Fibroblast of villous mesenchyme (primary cell): ENCODE measurements at regions not wholly inside any gene's neighbourhood (a gene's known extent, or its start where the extent isn't known, plus 50 kb on each side); places are given as distances from the start of the nearest gene placed in this dataset.

Experiments used
- DNase-seq: peaks from one replicate; pipeline ENCODE4 v3.0.0-alpha.2; 2010; ENCODE audit warnings: low read depth
- H3K4me3 ChIP-seq: 2 replicates; pipeline ENCODE4 v1.5.1; 2011; ENCODE audit warnings: low read depth, mild to moderate bottlenecking, low read length
- CTCF ChIP-seq: IDR thresholded peaks from 2 replicates; pipeline ENCODE4 v1.5.1; 2012; ENCODE audit warnings: low read depth, mild to moderate bottlenecking, low read length; ENCODE audit not compliant: insufficient read depth

GRCh38 chr2:34115076-34115475, 516.0 kb upstream of the FAM98A start:
- H3K4me3 ChIP-seq: no peak overlapping the region
- DNase-seq: no peak
- no peak for TF ChIP-seq CTCF

- no peak for TF ChIP-seq CTCF
- DNase-seq: no peak
- H3K4me3 ChIP-seq: no peak overlapping the region
Measured at GRCh38 chr2:34112161-34112560, 513.1 kb upstream of the FAM98A start.

GRCh38 chr2:34110392-34110791, 511.3 kb upstream of the FAM98A start:
- no peak overlapping the region for H3K4me3 ChIP-seq
- no peak for DNase-seq
- TF ChIP-seq CTCF: no peak

DNA sequence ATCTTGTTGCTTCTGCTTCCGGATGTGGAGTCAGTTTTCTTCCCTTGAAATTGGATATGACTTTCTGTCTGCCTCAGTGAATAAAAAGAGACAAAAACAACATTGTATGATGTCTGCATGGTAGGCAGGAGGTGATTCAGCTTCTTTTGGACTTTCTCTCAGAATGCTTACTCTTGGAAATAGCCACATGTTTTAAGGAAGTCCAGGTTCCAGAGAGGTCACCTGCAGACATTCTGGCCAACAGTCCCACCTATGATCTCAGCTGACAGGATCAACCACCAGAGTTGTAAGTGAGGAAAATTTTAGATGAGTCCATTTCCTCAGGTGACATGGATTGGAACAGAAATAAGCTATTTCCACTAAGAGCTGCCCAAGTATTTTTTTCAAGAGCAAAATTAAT, 508.7 kb upstream of the FAM98A start:
- H3K4me3 ChIP-seq: no peak overlapping the region
- DNase-seq: no peak
- TF ChIP-seq CTCF: no peak

- no peak for TF ChIP-seq CTCF
- no peak overlapping the region for H3K4me3 ChIP-seq
Measured at GRCh38 chr2:34105006-34105767, 506.1 kb upstream of the FAM98A start.

DNA sequence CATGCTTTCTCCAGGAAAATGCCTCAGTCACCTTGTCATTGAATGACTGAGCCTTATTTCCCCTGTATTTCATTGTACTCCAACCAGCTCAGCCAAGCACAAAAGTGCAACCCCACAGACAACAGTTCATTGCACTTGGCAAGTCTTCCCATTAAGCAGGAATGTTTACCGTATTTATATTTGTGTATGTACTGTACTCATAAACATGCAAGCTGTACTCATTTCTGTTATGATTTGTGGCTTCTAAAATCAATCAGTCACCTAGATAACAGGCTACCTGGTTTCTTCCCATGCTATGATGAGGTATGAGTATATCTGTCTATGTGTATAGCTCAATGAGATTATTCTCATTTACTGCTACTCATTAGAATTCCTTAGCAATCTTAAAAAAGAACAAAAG, 505.5 kb upstream of the FAM98A start:
- no peak for DNase-seq
- no peak for TF ChIP-seq CTCF
- no peak overlapping the region for H3K4me3 ChIP-seq

More at GRCh38 chr2:34105006-34105767, 506.1 kb upstream of the FAM98A start:
- no peak for DNase-seq

GRCh38 chr2:34103437-34103836, 504.3 kb upstream of the FAM98A start:
- DNase-seq: no peak
- TF ChIP-seq CTCF: no peak
- H3K4me3 ChIP-seq: no peak overlapping the region
